OCI-LY1 (cell line): ENCODE measurements at regions not wholly inside any gene's neighbourhood (a gene's known extent, or its start where the extent isn't known, plus 50 kb on each side); places are given as distances from the start of the nearest gene placed in this dataset.

Experiments used
- H2AFZ ChIP-seq: fragments of 200-600 bp; sonication (generic), shearing (Covaris generic); 2 replicates; pipeline ENCODE4 v1.6.0; 2014; ENCODE audit warnings: antibody characterized with exemption, mild to moderate bottlenecking, low read length
- H3F3A ChIP-seq: fragments of 200-600 bp; sonication (generic), shearing (Covaris generic); 2 replicates; pipeline ENCODE4 v1.6.0; 2014; ENCODE audit warnings: mild to moderate bottlenecking, antibody characterized with exemption, low read length, moderate library complexity; ENCODE audit not compliant: insufficient read depth
- H3K27ac ChIP-seq: fragments of 200-600 bp; sonication (generic); 2 replicates; pipeline ENCODE4 v1.5.1; 2014; ENCODE audit warnings: low read length, mixed run types, mild to moderate bottlenecking, low read depth; ENCODE audit not compliant: poor library complexity, severe bottlenecking
- H3K27me3 ChIP-seq: fragments of 200-600 bp; sonication (generic); 2 replicates; pipeline ENCODE4 v1.6.0; 2014; ENCODE audit warnings: antibody characterized with exemption, mild to moderate bottlenecking, low read length, moderate library complexity; ENCODE audit not compliant: insufficient read depth
- H3K36me3 ChIP-seq: fragments of 200-600 bp; sonication (generic); 2 replicates; pipeline ENCODE4 v1.6.1; 2014; ENCODE audit warnings: mild to moderate bottlenecking, antibody characterized with exemption, low read length, moderate library complexity, mixed read lengths; ENCODE audit not compliant: insufficient read depth
- H3K4me1 ChIP-seq: fragments of 200-600 bp; sonication (generic); 2 replicates; pipeline ENCODE4 v1.5.1; 2014; ENCODE audit warnings: mild to moderate bottlenecking, low read length, moderate library complexity; ENCODE audit not compliant: insufficient read depth, severe bottlenecking
- H3K4me2 ChIP-seq: fragments of 200-600 bp; sonication (generic), shearing (Covaris generic); 2 replicates; pipeline ENCODE4 v1.6.1; 2014; ENCODE audit warnings: low read length
- H3K4me3 ChIP-seq: fragments of 200-600 bp; sonication (generic); 2 replicates; pipeline ENCODE4 v1.5.1; 2014; ENCODE audit warnings: low read length, low read depth, mild to moderate bottlenecking, mixed read lengths; ENCODE audit not compliant: poor library complexity, severe bottlenecking
- H3K79me2 ChIP-seq: fragments of 200-600 bp; shearing (Covaris generic); 2 replicates; pipeline ENCODE4 v1.6.1; 2016; ENCODE audit warnings: mixed run types, low read length, mixed read lengths; ENCODE audit not compliant: insufficient read depth
- H3K9ac ChIP-seq: fragments of 200-600 bp; sonication (generic), shearing (Covaris generic); 2 replicates; pipeline ENCODE4 v1.6.1; 2014; ENCODE audit warnings: mild to moderate bottlenecking, low read length, mixed read lengths
- H3K9me2 ChIP-seq: fragments of 200-600 bp; sonication (generic), shearing (Covaris generic); 2 replicates; pipeline ENCODE4 v1.6.1; 2014; ENCODE audit warnings: low read depth, mild to moderate bottlenecking, low read length, mixed read lengths
- H3K9me3 ChIP-seq: fragments of 200-600 bp; shearing (Covaris generic); 2 replicates; pipeline ENCODE4 v1.6.1; 2014; ENCODE audit warnings: low read length, mixed read lengths
- H4K20me1 ChIP-seq: fragments of 200-600 bp; sonication (generic), shearing (Covaris generic); 2 replicates; pipeline ENCODE4 v1.6.0; 2016; ENCODE audit warnings: mild to moderate bottlenecking, low read length; ENCODE audit not compliant: insufficient read depth
- EZH2 ChIP-seq: fragments of 200-600 bp; sonication (generic), shearing (Covaris generic); IDR thresholded peaks from 2 replicates; pipeline ENCODE4 v1.8.0; 2017; ENCODE audit warnings: borderline replicate concordance, mixed run types, mild to moderate bottlenecking, antibody characterized with exemption, low read length, moderate library complexity, mixed read lengths
- TF ChIP-seq, protein P1 (sequence below): fragments of 200-600 bp; sonication (generic), shearing (Covaris generic); IDR thresholded peaks from 2 replicates; pipeline ENCODE4 v1.5.1; 2017; ENCODE audit warnings: mild to moderate bottlenecking, antibody characterized with exemption, low read length, moderate library complexity, mixed read lengths

DNA sequence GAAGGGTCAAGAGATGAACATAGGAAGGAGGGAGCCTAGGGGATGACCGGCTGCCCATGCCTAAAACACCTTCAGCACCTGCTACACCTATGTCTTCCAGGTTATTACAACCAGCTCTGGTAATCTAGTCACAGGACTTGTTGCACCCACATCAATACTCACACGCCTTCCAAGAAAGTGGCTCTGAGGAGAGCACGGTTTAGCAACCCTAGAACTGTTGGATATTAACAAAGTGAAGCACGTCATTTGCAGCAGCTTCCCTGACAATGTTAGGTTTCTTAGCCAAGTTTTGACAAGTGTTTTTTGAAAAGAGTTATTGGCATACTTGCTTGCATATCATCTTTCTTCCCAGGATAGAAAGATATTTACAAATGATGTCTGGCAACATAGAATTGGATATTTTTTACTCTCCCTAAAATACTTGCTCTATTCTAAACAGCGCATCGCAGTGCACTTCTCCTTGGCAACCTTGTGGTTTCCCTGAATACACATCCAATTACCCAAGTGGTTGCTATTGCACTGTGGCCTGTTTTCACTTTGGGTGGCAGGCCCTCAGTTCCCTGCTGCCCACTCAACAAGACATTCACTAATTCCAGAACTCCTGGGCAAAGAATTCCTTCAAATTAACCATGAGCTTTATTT is 94.3 kb upstream of the ARHGAP42 start:
- no peak overlapping the region for H3K4me3 ChIP-seq
- no peaks in the 10 kb centered on the region for H3K9me2 ChIP-seq
- no peak overlapping the region for H3K27ac ChIP-seq
- no peaks in the 10 kb centered on the region for H4K20me1 ChIP-seq
- H3K4me2 ChIP-seq = no peak overlapping the region
- H3K9me3 ChIP-seq = no peaks in the 10 kb centered on the region
- no peaks in the 10 kb centered on the region for H3K4me1 ChIP-seq
- no peaks in the 10 kb centered on the region for H3F3A ChIP-seq
- no peaks in the 10 kb centered on the region for H3K36me3 ChIP-seq
- no peaks in the 10 kb centered on the region for H3K79me2 ChIP-seq
- no peaks in the 10 kb centered on the region for H3K27me3 ChIP-seq
- no peak overlapping the region for H3K9ac ChIP-seq
- TF ChIP-seq EZH2 = no peak
- TF ChIP-seq, protein P1, sequence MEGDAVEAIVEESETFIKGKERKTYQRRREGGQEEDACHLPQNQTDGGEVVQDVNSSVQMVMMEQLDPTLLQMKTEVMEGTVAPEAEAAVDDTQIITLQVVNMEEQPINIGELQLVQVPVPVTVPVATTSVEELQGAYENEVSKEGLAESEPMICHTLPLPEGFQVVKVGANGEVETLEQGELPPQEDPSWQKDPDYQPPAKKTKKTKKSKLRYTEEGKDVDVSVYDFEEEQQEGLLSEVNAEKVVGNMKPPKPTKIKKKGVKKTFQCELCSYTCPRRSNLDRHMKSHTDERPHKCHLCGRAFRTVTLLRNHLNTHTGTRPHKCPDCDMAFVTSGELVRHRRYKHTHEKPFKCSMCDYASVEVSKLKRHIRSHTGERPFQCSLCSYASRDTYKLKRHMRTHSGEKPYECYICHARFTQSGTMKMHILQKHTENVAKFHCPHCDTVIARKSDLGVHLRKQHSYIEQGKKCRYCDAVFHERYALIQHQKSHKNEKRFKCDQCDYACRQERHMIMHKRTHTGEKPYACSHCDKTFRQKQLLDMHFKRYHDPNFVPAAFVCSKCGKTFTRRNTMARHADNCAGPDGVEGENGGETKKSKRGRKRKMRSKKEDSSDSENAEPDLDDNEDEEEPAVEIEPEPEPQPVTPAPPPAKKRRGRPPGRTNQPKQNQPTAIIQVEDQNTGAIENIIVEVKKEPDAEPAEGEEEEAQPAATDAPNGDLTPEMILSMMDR = no peak
- H2AFZ ChIP-seq = no peak overlapping the region

- Histone ChIP-seq H3K4me2 (no peak overlapping the region), H3K27ac (no peak overlapping the region), H3K4me1 (no peaks in the 10 kb centered on the region)
Observed at GRCh38 chr11:100593291-100593690, 93.8 kb upstream of the ARHGAP42 start.

GRCh38 chr11:100594320-100594719 is 92.8 kb upstream of the ARHGAP42 start:
- H3K4me1 ChIP-seq = no peaks in the 10 kb centered on the region
- no peak overlapping the region for H3K9ac ChIP-seq
- no peaks in the 10 kb centered on the region for H4K20me1 ChIP-seq
- H3K4me3 ChIP-seq = no peak overlapping the region
- H3K9me2 ChIP-seq = no peaks in the 10 kb centered on the region
- no peaks in the 10 kb centered on the region for H3F3A ChIP-seq
- H3K4me2 ChIP-seq = no peak overlapping the region
- no peaks in the 10 kb centered on the region for H3K27me3 ChIP-seq
- H3K9me3 ChIP-seq = no peaks in the 10 kb centered on the region
- no peak for TF ChIP-seq EZH2
- TF ChIP-seq, protein P1 = no peak
- H3K79me2 ChIP-seq = no peaks in the 10 kb centered on the region
- no peak overlapping the region for H2AFZ ChIP-seq
- no peaks in the 10 kb centered on the region for H3K36me3 ChIP-seq
- no peak overlapping the region for H3K27ac ChIP-seq

More at GRCh38 chr11:100593291-100593690, 93.8 kb upstream of the ARHGAP42 start:
- no peak overlapping the region for H3K9ac ChIP-seq
- no peaks in the 10 kb centered on the region for H3F3A ChIP-seq
- H3K79me2 ChIP-seq = no peaks in the 10 kb centered on the region
- H2AFZ ChIP-seq = no peak overlapping the region
- no peaks in the 10 kb centered on the region for H3K9me3 ChIP-seq
- H3K9me2 ChIP-seq = no peaks in the 10 kb centered on the region
- no peak for TF ChIP-seq EZH2
- TF ChIP-seq, protein P1 = no peak
- no peaks in the 10 kb centered on the region for H3K27me3 ChIP-seq
- H3K4me3 ChIP-seq = no peak overlapping the region
- no peaks in the 10 kb centered on the region for H3K36me3 ChIP-seq
- H4K20me1 ChIP-seq = no peaks in the 10 kb centered on the region
